Activated CD8-positive, alpha-beta memory T cell treated with anti-CD3 and anti-CD28 coated beads, Interleukin-2, amount 10 ng/mL, durations not matched to agents 7 days and 5 days (primary cell): ENCODE measurements at regions not wholly inside any gene's neighbourhood (a gene's known extent, or its start where the extent isn't known, plus 50 kb on each side); places are given as distances from the start of the nearest gene placed in this dataset.

Experiments used
- ATAC-seq: fragments of 150-1000 bp; cut with Tn5 transposase; one replicate; pipeline ENCODE4 v1.10.0; 2021; ENCODE audit warnings: moderate library complexity
- CTCF ChIA-PET: fragments of 350-600 bp; sonication (Branson Sonifier 250); formaldehyde crosslinking; loops from one replicate; lab custom pipeline; 2021; ENCODE audit warnings: antibody characterized with exemption; lab: Charles Lee
- DNase-seq: peaks from one replicate; pipeline ENCODE4 v3.0.0-alpha.2; 2020
- H3K27ac Mint-ChIP-seq: one replicate; pipeline ENCODE4 v1.8.0; 2021; ENCODE audit warnings: mild to moderate bottlenecking, mixed read lengths
- H3K27me3 Mint-ChIP-seq: one replicate; pipeline ENCODE4 v1.8.0; 2021; ENCODE audit warnings: mixed read lengths
- H3K36me3 Mint-ChIP-seq: one replicate; pipeline ENCODE4 v1.8.0; 2021; ENCODE audit warnings: mild to moderate bottlenecking, mixed read lengths
- H3K4me1 Mint-ChIP-seq: one replicate; pipeline ENCODE4 v1.8.0; 2021; ENCODE audit warnings: mixed read lengths
- H3K4me3 Mint-ChIP-seq: one replicate; pipeline ENCODE4 v1.8.0; 2021; ENCODE audit warnings: mild to moderate bottlenecking, moderate library complexity, mixed read lengths
- H3K9me3 Mint-ChIP-seq: one replicate; pipeline ENCODE4 v1.8.0; 2022; ENCODE audit warnings: low read depth, mixed read lengths

DNA sequence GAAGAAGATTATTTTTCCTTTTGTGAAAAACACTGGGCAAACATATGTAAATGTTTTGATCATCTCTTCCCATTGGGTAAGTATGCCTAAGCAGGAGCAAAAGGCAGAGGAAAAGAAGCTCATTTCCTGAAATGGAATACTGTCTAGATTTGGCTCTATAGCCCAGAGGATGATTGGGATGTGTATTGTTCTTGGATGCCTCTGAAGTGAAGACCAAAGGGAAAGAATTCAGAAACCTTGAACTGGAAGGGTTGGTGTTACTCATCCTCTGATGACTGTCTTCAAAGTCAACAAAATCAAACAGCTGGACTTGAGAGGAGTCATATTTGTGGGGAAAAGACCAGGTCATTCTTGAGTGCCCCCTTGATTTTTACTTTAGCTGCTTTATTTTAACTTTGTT, 112.6 kb upstream of the NT5C1B start:
- no peak overlapping the region for H3K4me3 Mint-ChIP-seq
- H3K27me3 Mint-ChIP-seq: no peaks in the 10 kb centered on the region
- no peak for DNase-seq
- ATAC-seq: no peak
- no peak overlapping the region for H3K27ac Mint-ChIP-seq
- H3K9me3 Mint-ChIP-seq: no peaks in the 10 kb centered on the region
- CTCF ChIA-PET: no interaction called here
- H3K4me1 Mint-ChIP-seq: no peaks in the 10 kb centered on the region
- no peaks in the 10 kb centered on the region for H3K36me3 Mint-ChIP-seq

DNA sequence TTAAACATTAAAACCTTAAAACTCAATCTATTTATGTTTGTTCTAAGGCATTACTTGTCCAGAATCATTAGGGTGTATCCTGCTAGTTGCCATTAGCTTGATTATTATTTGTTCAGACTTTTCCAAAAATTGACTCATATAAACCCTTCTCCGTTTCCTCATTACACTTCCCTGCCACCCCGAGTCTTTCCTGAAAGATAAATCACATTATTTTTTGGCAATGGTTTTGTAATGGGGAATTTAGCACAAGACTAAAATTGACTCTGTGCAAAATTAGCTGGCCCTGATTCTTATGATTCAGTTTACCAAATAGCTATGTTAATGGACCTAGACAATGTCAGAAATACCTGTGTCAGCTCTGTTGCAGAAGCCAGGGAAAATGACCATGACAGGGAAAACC, 112.2 kb upstream of the NT5C1B start:
- Mint-ChIP-seq H3K27me3 (no peaks in the 10 kb centered on the region), H3K36me3 (no peaks in the 10 kb centered on the region), H3K4me1 (no peaks in the 10 kb centered on the region), H3K9me3 (no peaks in the 10 kb centered on the region), H3K27ac (no peak overlapping the region), H3K4me3 (no peak overlapping the region)
- CTCF ChIA-PET: no interaction called here
- ATAC-seq: no peak
- no peak for DNase-seq

DNA sequence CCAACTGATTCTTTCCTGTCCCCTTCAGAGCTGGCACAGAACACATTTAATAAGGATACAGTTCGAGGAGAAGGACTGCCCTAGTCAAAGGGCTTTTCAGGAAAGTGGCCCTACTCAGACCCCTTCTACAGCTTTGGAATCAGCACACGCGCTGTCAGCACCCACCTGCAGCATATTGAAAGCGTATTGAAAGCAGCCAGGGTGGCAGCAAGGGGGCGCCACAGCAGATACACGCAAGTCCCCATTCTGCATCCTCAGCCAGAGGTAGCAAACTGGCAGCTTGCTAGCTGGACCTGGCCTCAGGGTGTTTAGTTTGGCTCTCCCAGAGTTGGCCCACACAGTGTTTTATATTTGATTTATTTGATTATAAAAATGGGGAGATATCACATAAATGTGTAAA, 101.0 kb upstream of the NT5C1B start:
- no peak for DNase-seq
- peaks cover 3% of the 10 kb centered on the region for H3K9me3 Mint-ChIP-seq
- no peak for ATAC-seq
- no peaks in the 10 kb centered on the region for H3K36me3 Mint-ChIP-seq
- CTCF ChIA-PET: no interaction called here
- no peak overlapping the region for H3K27ac Mint-ChIP-seq
- no peaks in the 10 kb centered on the region for H3K4me1 Mint-ChIP-seq
- H3K4me3 Mint-ChIP-seq: no peak overlapping the region
- no peaks in the 10 kb centered on the region for H3K27me3 Mint-ChIP-seq

DNA sequence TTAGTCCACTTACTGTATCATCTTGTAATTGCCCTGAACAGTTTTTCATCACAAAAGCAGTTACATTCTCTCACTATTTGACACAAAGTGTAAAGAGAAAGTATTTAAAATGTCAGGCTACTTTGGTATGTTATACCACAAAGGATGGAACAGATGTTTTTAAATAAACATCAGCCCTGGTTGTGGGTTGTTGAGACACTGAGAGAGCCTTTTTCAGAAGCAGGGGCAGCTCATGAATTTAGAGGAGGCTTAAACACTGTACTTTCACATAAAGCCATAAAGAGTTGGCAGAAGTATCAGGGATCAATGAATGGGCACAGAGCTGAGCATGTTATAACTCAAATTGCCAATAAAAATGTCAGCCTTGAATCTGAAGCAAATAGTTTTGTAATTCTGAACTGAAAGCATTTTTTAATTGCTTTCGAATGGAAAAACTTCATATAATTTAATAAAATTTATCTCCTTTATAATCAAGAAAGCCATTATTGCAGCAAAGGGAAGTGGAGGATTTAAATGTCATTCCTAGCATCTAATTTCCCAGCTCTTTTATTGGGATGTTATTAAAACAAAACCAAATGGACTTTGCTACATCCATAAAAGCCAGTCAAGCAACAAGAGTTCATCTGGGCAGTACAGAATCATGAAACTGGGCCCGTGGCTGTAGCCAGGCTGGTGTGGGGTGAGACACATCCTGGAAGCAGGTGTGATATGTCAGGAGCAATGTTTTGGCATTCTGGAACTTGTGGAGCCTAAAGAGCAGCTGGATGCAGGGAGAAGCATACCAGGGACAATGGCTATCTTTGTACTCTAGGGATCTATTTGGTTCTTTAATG, 95.1 kb upstream of the NT5C1B start:
- ATAC-seq: no peak
- no peaks in the 10 kb centered on the region for H3K4me1 Mint-ChIP-seq
- no peak overlapping the region for H3K27ac Mint-ChIP-seq
- no peaks in the 10 kb centered on the region for H3K36me3 Mint-ChIP-seq
- CTCF ChIA-PET: no interaction called here
- no peaks in the 10 kb centered on the region for H3K27me3 Mint-ChIP-seq
- no peak overlapping the region for H3K4me3 Mint-ChIP-seq
- no peaks in the 10 kb centered on the region for H3K9me3 Mint-ChIP-seq
- DNase-seq: no peak

DNA sequence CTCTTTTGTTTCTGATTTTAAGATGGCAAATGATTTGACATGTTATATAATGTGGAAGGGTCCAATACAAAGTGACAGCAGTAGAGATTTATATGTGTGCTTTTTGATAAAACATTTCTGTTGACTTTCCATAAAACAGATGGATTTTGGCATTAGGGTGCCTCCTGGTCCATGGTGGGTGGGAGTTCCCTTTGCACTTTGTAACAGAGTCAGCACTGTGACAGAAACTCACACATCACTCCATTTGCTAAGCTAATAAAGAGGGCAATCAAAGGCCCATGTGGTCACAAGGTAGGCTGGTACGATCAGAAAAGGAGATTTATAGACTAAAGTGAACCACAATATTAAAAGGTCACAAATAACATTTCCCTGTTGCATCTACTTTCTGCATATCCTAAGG, 93.3 kb upstream of the NT5C1B start:
- no peaks in the 10 kb centered on the region for H3K36me3 Mint-ChIP-seq
- ATAC-seq (no peak), DNase-seq (no peak)
- H3K27me3 Mint-ChIP-seq: no peaks in the 10 kb centered on the region
- CTCF ChIA-PET: no interaction called here
- H3K4me3 Mint-ChIP-seq: no peak overlapping the region
- H3K9me3 Mint-ChIP-seq: no peaks in the 10 kb centered on the region
- H3K4me1 Mint-ChIP-seq: no peaks in the 10 kb centered on the region
- no peak overlapping the region for H3K27ac Mint-ChIP-seq

DNA sequence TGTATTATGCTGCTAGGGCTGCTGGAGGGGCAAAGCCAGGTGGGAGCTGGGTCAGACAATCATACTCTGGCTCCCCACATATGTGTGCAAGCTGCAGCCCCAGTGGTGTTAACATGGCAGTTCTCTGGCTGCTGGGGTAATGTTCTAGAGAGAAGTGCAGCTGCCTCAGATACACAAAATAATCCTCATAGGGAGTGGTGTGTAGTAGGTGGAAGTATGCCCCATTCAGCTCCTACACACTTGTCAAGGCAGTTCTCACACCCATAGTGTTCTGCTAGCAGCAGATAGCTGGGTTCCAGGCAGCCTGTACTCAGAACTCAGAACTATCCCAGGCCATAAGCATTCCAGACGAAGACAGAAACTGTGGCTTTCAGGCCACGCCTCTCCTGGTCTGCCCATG, 87.9 kb upstream of the NT5C1B start:
- Mint-ChIP-seq H3K27me3 (no peaks in the 10 kb centered on the region), H3K4me3 (no peak overlapping the region), H3K27ac (no peak overlapping the region), H3K4me1 (no peaks in the 10 kb centered on the region), H3K9me3 (peaks cover 3% of the 10 kb centered on the region), H3K36me3 (peaks cover 2% of the 10 kb centered on the region)
- DNase-seq: no peak
- CTCF ChIA-PET: no interaction called here
- no peak for ATAC-seq

DNA sequence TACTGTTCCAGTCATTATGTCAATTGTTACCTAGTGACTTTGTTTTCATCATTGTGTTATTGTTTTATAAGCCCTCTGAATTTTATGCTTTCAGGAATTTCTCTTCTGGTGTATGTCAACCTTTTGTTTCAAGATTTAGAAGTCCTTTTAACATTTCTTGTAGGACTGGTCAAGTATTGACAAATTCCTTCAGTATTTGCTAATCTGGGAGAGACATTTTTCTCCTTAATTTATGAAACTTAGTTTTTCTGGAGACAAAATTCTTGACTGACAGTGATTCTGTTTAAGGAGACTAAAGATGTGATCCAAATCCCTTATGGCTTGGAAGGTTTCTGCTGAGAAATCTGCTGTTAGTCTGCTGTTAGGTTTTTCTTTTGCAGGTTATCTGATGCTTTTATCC, 84.9 kb upstream of the NT5C1B start:
- DNase-seq (no peak), ATAC-seq (no peak)
- no peak overlapping the region for H3K4me3 Mint-ChIP-seq
- no peak overlapping the region for H3K27ac Mint-ChIP-seq
- H3K27me3 Mint-ChIP-seq: no peaks in the 10 kb centered on the region
- H3K36me3 Mint-ChIP-seq: peaks cover 2% of the 10 kb centered on the region
- peaks cover 8% of the 10 kb centered on the region for H3K9me3 Mint-ChIP-seq
- no peaks in the 10 kb centered on the region for H3K4me1 Mint-ChIP-seq
- CTCF ChIA-PET: no interaction called here

DNA sequence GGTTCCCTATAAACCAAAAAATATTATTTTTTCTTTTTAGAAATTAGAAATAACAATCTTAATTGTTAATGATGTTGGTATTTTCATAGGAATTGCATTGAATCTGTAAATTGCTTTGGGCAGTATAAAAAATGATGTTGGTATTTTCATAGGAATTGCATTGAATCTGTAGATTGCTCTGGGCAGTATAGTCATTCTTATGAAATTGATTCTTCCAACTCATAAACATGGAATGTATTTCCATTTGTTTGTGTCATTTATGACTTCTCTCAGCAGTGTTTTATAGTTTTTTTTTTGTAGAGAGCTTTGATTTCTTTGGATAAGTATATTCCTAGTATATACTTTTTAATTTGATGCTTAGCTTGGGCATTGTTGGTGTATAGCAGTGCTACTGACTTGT, 82.0 kb upstream of the NT5C1B start:
- ATAC-seq: no peak
- CTCF ChIA-PET: no interaction called here
- peaks cover 2% of the 10 kb centered on the region for H3K36me3 Mint-ChIP-seq

DNA sequence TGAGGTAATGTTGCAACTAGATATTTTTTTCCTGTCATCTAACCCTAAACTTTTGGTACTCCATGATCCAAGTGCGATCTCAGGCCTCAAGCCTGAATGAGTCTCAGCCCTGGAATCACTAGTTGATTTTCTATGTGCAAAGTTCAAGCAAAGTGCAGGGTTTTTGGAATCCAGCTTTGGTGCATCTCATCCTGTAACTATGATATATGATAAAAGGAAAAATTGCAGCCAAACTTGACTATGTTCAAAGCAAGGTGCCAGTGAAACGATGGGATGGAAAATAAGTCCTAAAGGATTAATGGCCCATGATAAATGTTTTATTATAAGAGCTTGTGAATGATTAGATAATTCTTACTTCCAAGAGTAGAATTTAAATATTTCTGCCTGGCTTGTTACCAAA, 78.9 kb upstream of the NT5C1B start:
- CTCF ChIA-PET: no interaction called here
- Mint-ChIP-seq H3K9me3 (peaks cover 5% of the 10 kb centered on the region), H3K27me3 (no peaks in the 10 kb centered on the region), H3K36me3 (no peaks in the 10 kb centered on the region), H3K4me1 (no peaks in the 10 kb centered on the region), H3K4me3 (no peak overlapping the region), H3K27ac (no peak overlapping the region)
- DNase-seq (no peak), ATAC-seq (no peak)

More for the DNA sequence above, 82.0 kb upstream of the NT5C1B start:
- no peak overlapping the region for H3K27ac Mint-ChIP-seq
- H3K4me1 Mint-ChIP-seq: no peaks in the 10 kb centered on the region
- no peak for DNase-seq
- peaks cover 8% of the 10 kb centered on the region for H3K9me3 Mint-ChIP-seq
- H3K4me3 Mint-ChIP-seq: no peak overlapping the region
- no peaks in the 10 kb centered on the region for H3K27me3 Mint-ChIP-seq

DNA sequence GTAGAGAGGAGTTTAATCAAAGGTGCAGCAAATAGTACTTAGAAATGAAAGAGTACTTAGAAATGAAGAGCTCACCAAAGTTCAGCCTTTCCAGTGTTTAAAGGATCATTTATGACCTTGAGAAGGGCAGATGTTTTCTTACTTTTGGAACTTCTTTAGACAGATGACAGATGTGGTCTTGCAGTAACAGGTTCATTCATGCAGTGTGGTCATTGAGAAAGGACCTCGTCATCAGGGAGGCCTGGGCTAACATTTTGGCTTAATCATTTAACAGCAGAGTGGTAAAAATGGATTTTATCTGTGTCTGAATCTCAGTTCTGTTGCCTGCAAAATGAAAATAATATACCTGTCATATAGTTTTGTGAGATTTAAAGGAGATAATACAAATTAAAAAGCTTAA, 75.1 kb upstream of the NT5C1B start:
- CTCF ChIA-PET: interaction anchor here (1.0 kb wide), 1 partner anchor 25 kb away, joined by 3 read pairs; no protein-coding TSS in a partner anchor
- H3K27ac Mint-ChIP-seq: no peak overlapping the region
- no peaks in the 10 kb centered on the region for H3K36me3 Mint-ChIP-seq
- DNase-seq (no peak), ATAC-seq (no peak)
- H3K4me3 Mint-ChIP-seq: no peak overlapping the region
- H3K4me1 Mint-ChIP-seq: no peaks in the 10 kb centered on the region
- H3K27me3 Mint-ChIP-seq: no peaks in the 10 kb centered on the region
- no peaks in the 10 kb centered on the region for H3K9me3 Mint-ChIP-seq

DNA sequence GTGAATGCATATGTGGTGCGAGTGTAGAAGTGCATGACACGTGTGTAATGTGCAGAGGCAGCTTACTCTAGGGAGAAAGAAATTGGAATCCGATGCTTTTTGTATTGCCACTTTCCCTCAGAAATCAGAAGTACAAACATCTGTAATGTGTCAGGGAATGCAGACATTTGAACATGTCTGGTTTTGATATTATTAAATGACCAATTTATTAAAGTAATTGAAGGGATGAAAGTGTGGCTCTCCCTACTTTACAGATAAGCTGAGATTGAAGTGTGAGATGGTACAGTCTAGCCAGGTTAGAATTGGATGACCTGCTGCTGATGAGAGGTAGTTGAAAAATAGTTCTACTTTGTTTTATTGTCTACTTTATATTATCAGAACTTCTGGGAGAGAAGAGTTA, 74.5 kb upstream of the NT5C1B start:
- ATAC-seq (no peak), DNase-seq (no peak)
- no peaks in the 10 kb centered on the region for H3K4me1 Mint-ChIP-seq
- no peak overlapping the region for H3K27ac Mint-ChIP-seq
- CTCF ChIA-PET: interaction anchor here (0.6 to 1.0 kb wide), 2 partner anchors 24 to 1488 kb away, joined by 3 read pairs; no protein-coding TSS in a partner anchor
- no peaks in the 10 kb centered on the region for H3K27me3 Mint-ChIP-seq
- no peaks in the 10 kb centered on the region for H3K9me3 Mint-ChIP-seq
- H3K36me3 Mint-ChIP-seq: no peaks in the 10 kb centered on the region
- H3K4me3 Mint-ChIP-seq: no peak overlapping the region

DNA sequence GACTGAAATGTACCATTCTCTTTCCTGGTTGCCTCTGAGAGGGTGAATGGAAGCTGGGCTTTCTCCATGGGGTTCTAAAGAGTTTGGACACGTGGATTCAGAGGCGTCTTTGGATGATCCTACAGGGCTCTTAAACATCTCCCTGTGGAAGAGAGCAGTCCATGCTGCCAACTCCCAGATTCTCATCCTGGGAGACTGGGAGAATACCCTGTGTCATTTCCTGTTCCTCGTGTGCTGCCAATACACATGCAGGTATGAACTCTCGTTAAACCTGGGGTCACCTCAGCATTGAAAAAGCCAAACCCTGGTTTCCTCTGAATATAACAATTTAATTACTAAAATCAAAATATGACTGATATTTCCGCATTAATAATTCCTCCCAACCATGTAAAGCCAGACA, 73.3 kb upstream of the NT5C1B start:
- H3K9me3 Mint-ChIP-seq: no peaks in the 10 kb centered on the region
- ATAC-seq: no peak
- no peaks in the 10 kb centered on the region for H3K36me3 Mint-ChIP-seq
- no peak overlapping the region for H3K4me3 Mint-ChIP-seq
- H3K4me1 Mint-ChIP-seq: no peaks in the 10 kb centered on the region
- CTCF ChIA-PET: no interaction called here
- no peak for DNase-seq
- no peaks in the 10 kb centered on the region for H3K27me3 Mint-ChIP-seq
- no peak overlapping the region for H3K27ac Mint-ChIP-seq

DNA sequence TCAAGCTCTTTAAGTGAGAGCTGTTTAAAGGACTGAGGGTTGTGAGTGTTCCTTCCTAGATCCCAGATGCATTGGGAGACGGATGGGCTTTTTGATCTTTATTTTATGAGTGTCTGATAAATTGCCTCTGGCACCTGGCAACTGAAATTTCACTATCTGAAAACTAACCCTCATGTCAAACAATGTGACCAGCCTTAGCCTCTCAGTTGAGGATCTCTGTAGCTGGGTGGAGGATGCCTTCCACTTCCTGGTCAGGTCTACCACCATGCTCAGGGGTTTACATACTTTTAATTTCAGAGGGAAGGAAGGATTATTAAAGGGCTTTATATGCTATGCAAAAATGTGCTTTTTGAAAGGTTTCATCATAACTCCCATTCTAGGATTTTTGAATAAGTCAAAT, 70.5 kb upstream of the NT5C1B start:
- no peaks in the 10 kb centered on the region for H3K9me3 Mint-ChIP-seq
- CTCF ChIA-PET: no interaction called here
- DNase-seq: no peak
- H3K4me3 Mint-ChIP-seq: no peak overlapping the region
- no peak for ATAC-seq
- no peaks in the 10 kb centered on the region for H3K4me1 Mint-ChIP-seq
- H3K27ac Mint-ChIP-seq: no peak overlapping the region
- no peaks in the 10 kb centered on the region for H3K27me3 Mint-ChIP-seq
- no peaks in the 10 kb centered on the region for H3K36me3 Mint-ChIP-seq

DNA sequence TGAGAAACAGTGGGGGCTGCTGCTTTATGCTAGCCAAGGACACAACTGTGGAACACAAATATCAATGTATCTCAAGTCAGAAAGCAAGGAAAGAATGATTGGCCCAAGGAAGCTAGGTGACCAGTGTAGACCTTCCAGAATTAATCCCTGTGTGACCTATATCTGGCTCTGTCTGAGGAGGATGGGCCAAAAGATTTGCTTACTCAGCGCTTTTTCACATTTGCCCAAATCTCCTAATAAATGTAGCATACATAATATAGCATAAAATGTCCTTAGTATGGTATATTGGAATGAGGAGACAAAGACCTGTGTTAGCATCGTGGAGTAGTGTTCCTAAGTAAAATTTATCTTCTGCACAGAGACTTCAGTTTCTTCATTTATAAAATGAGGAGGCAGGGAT, 66.7 kb upstream of the NT5C1B start:
- Mint-ChIP-seq H3K4me3 (no peak overlapping the region), H3K27ac (no peak overlapping the region), H3K36me3 (no peaks in the 10 kb centered on the region), H3K4me1 (no peaks in the 10 kb centered on the region), H3K27me3 (no peaks in the 10 kb centered on the region), H3K9me3 (no peaks in the 10 kb centered on the region)
- ATAC-seq: no peak
- DNase-seq: no peak
- CTCF ChIA-PET: no interaction called here
